HPDE6-E6E7 (cell line): ENCODE measurements at regions not wholly inside any gene's neighbourhood (a gene's known extent, or its start where the extent isn't known, plus 50 kb on each side); places are given as distances from the start of the nearest gene placed in this dataset.
"Not testable (repeated sequence)": the region's sequence is repeated elsewhere in the genome, so short reads cannot be mapped to it uniquely, and the experiment has no call there.

ENCODE experiments used
- DNase-seq: peaks from one replicate; pipeline ENCODE4 v3.0.0; 2011; ENCODE audit warnings: missing footprints; ENCODE audit errors: extremely low spot score

DNA sequence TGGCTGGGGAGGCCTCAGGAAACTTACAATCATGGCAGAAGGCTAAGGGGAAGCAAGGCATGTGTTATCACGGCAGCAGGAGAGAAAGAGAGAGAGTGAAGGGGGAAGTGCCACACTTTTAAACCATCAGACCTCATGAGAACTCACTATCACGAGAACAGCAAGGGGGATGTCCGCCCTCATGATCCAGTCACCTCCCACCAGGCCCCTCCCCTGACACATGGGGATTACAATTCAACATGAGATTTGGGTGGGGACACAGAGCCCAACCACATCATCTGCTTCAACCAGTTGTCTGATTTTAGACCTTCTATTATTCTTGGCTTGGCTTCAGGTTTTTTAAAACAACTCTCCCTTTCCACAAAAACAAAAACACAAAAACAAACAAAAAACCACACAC lies 93.7 kb upstream of the BASP1 start:
- not testable (repeated sequence) for DNase-seq

DNA sequence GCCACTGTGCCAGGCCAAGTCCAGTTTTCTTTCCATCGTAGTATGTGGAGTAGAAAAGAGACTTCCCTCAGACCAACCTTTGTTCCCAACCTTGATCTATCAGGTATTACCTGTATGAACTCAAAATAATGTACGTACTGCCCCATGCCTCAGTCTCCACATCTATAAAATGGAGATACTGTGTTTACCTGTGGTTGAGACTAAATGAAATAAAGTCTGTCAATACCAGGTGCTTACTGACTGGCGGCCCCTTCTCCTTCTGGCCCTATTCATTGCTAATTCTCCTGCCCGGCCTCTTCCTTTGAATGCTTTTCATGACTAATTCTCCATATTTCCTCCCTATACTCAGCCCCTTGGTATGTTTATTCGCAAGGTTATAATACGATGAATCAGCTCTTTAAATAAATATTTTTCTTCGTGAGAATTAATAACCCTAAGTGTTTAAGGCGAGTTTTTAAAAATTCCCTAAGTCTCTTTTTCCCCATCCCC lies 89.6 kb upstream of the BASP1 start:
- DNase-seq = peak; percentile 88

- DNase-seq = no peak
These were observed 88.2 kb upstream of the BASP1 start for GRCh38 chr5:17129093-17129849.

DNA sequence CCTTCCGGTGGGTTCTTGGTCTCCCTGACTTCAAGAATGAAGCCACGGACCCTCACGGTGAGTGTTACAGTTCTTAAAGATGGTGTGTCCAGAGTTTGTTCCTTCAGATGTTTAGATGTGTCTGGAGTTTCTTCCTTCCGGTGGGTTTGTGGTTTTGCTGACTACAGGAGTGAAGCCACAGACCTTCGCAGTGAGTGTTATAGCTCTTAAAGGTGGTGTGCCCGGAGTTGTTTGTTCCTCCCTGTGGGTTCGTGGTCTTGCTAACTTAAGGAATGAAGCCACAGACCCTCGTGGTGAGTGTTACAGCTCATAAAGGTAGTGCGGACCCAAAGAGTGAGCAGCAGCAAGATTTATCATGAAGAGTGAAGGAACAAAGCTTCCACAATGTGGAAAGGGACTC lies 87.1 kb upstream of the BASP1 start:
- not testable (repeated sequence) for DNase-seq

GRCh38 chr5:17132444-17133083 lies 84.9 kb upstream of the BASP1 start:
- peak; percentile 20 for DNase-seq

GRCh38 chr5:17135050-17135449 lies 82.4 kb upstream of the BASP1 start:
- DNase-seq = no peak

- no peak for DNase-seq
These were observed 74.1 kb upstream of the BASP1 start for GRCh38 chr5:17143335-17143734.

DNA sequence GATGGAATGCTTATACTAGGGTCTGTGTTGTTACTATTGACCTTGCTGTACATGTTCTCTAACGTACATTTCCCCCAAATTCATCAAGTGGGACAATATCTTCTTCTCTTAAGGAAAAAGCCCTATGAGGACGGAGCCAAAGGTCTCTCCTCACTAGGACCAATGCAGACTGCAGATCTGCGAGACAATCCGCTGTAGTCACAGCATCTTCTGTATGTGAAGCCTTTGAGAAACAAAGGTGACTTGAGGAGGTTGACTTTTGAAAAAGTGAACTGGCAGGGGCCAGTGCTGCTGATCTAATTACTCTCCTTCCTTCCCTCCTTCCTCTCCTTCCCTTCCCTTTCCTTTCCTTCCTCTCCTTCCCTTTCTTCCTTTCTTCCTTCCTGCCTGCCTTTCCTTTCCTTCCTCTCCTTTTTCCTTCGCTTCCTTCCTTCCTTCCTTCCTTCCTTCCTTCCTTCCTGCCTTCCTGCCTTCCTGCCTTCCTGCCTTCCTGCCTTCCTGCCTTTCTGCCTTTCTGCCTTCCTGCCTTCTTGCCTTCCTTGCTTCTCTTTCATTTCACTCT lies 71.1 kb upstream of the BASP1 start:
- no peak for DNase-seq

DNA sequence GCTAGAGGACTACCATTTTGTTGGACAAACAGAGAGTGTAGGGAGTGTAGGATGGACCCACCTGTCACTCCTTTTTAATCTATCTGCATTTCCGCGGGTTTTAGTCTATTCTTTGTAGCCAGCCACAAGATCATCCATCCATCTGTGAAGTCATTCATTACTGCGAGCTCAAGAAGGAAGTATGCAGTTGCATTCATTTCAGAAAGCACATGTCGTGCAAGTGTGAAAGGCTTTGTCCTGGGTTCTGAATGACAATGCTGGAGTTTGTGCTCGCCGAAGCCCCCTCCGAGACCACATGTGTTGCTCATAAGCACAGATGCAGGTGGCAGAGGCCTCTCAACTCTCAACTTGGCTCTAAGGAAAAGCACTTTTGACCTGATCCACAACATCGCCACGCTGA lies 70.3 kb upstream of the BASP1 start:
- no peak for DNase-seq

- no peak for DNase-seq
These were observed 69.8 kb upstream of the BASP1 start for GRCh38 chr5:17147617-17148016.

DNA sequence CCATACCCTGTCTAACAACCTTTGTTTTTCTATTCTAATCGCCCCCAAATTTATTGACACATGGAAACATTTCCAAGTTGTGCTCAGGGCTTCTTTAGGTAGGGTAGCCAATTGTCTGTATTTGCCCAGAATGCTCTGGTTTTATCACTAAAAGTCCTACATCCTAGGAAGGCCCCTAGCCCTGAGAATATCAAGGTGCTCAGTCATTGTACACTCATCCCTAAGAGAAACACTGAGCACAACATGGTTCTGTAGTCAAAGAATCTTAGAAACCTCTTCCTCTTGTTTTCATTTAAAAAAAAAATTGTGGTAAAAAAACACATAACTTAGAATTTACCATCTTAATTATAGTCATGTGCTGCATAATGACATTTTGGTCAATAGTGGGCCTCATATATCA lies 69.0 kb upstream of the BASP1 start:
- no peak for DNase-seq

DNA sequence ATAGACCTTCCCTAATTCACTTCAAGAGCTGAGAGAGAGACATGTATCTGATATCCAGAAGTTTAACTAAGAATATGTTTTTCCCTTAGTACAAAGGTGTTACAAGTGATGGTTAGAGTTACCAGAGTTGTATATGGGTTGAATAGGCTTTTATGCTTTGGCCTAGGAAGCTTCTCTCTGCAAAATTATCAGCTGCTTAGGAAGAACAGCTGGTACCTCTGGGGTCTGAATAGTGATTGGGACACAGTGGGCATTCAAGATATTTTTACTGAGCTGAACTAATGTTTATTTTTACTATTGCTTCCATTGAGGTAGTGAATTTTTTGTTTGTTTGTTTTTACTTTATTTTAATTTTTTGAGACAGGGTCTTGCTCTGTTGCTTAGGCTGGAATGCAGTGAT lies 67.6 kb upstream of the BASP1 start:
- DNase-seq = no peak

- DNase-seq = no peak
These were observed 66.9 kb upstream of the BASP1 start for GRCh38 chr5:17150531-17150930.

- DNase-seq = no peak
These were observed 65.7 kb upstream of the BASP1 start for GRCh38 chr5:17151686-17152085.

- peak; percentile 56 for DNase-seq
These were observed 63.0 kb upstream of the BASP1 start for GRCh38 chr5:17154211-17154996.

DNA sequence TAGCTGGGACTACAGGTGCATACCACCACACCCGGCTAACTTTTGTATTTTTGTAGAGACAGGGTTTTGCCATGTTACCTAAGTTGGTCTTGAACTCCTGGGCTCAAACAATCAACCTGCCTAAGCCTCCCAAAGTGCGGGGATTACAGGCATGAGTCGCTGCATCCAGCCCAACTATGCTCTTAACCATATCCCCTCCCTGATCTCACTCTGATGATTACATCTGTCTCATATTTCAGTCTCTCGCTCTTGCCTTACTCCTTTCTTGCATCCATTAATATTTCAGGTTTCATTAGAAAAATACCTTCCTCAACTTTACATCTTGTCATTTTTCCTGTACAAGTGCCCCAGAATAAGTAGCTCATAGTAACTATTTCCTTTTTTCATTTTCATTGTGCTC lies 61.0 kb upstream of the BASP1 start:
- DNase-seq = no peak

DNA sequence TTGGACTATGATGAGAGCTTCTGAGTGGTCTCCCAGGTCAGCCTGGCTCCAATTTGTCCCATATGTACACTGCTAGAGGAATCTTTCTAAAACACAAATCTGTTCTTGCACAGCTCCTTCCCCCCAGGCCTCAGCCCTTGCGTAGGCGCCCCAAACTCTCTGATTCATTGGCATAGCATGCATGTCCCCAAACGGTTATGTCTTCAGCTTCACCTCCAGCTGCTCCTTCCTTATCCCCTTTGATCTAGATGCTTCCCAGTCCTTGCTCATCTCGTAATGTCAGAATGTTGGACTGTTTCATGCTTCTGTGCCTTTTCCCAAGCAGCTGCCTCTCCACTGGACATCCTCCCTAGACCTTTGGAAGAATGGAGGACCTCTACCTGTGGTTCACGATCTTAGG lies 60.1 kb upstream of the BASP1 start:
- DNase-seq = no peak

- no peak for DNase-seq
These were observed 59.4 kb upstream of the BASP1 start for GRCh38 chr5:17157916-17158529.

GRCh38 chr5:17160756-17161040 lies 56.7 kb upstream of the BASP1 start:
- no peak for DNase-seq

- no peak for DNase-seq
These were observed 55.8 kb upstream of the BASP1 start for GRCh38 chr5:17161662-17162061.

DNA sequence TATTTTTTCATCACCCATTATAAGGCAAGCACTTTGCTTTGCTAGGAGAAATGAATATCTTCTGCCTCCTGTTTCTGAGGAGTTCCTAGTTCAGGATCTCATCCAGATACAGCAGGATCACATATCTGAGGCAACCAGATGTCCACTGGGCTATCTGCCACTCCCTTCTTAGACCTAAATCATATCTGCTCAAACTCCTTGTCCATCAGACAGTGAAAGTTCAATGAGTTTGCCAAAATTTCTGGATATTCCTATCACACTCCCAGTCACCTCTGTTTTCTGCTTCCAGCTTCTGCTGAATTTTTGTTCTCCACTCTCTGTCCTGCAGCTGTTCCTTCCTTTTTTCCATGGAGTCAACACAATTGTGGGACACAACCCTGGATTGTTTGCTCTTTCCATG lies 54.2 kb upstream of the BASP1 start:
- no peak for DNase-seq
